ENCODE measurements at regions not wholly inside any gene's neighbourhood (a gene's known extent, or its start where the extent isn't known, plus 50 kb on each side); places are given as distances from the start of the nearest gene placed in this dataset.

DNA sequence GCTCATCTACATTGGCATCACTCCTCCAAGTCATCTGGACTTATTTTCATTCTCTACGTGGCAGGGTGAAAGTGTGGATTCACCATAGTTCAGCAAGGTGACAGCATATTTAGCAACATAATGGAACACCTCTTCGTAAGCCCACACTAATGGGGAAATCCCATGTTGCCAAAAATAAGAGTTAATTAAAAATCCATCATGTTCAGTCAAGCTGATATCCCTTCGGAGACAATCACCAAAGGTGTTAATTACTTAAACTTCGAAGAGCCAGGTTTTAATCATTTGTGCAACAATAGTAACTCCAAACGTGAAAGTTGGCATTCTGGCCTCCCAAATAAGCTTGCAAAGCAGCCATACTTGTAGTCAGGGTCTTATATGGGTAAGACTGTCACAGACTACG lies 242.9 kb downstream of the NSG2 start:
- DNase-seq = no peak

DNA sequence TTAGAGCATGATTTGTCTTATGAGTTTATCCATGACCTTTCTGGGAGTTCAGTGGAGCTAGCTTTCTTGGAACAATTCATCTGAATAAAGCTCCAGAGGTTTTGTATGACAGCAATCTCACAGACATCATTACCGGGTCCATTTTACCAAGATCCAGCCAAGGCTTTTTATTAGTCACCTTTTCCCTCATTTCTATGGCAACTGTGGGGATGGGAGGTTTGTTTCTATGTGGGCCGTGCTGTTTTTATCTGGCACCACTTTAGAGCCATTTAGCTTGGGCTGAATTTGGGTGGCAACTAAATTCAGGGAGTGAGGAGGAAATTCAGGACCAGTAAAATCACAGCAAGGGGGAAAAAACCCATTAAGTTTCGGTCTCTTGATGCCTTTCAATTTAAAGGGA lies 245.7 kb downstream of the NSG2 start:
- peak in 2 of 3 donors; percentile 28 to 37 for DNase-seq

DNA sequence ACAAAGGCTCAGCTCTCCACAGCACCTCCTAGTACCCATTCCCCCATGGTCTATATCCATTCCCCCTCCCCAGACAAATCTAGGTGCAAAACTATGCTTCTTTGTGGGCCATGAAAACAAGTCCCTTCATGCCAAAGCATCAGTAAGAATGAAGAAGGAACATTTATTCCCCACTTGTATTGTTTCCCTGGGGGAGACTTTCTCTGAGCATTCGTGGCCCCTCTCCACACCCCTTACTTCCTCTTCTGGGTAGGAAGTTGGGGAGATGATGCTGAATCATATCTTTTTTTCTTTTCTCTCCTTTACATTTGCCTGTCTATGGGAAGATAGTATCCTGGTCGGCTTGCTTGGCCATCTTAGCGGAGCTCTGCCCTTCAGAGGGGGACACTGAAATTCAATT lies 246.8 kb downstream of the NSG2 start:
- no peak for DNase-seq

DNA sequence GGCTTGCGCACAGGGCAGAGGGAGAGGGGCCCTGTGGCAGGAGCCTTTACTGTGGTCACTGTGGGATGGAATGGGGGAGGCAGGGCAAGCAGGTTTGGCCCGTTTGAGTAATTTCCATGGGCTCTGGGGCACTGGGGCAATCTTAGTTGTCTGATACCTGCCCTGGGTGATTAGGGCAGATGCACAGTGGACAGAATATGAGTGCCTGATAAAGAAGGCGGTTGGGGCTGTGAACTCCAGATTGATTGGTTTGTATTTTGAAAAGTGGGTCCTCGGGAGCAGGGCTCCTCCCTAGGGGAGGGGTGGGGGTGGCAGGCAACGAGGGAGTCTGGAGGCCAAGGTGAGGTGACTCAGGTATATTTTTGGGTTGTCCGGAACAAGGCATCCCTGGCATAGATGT lies 247.5 kb downstream of the NSG2 start:
- no peak for DNase-seq

DNA sequence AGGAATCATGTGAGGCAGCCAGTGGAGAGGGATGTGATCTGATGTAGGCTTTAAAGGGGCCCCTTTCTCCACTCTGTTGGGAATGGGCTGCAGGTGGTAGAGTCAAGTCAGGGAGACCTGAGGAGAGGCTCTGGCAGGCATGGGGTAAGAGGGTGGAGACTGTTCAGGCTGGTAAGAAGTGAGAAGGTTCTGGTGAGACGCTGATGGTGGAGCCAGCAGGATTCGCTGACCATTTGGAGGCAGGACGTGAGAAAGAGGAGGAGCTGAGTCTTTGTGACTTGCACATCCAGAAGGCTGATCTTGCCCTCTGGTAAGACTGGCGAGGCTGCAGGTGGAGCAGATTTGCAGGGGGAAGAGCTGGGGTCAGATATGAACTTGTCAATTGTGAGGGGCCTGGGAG lies 248.0 kb downstream of the NSG2 start:
- DNase-seq = no peak

DNA sequence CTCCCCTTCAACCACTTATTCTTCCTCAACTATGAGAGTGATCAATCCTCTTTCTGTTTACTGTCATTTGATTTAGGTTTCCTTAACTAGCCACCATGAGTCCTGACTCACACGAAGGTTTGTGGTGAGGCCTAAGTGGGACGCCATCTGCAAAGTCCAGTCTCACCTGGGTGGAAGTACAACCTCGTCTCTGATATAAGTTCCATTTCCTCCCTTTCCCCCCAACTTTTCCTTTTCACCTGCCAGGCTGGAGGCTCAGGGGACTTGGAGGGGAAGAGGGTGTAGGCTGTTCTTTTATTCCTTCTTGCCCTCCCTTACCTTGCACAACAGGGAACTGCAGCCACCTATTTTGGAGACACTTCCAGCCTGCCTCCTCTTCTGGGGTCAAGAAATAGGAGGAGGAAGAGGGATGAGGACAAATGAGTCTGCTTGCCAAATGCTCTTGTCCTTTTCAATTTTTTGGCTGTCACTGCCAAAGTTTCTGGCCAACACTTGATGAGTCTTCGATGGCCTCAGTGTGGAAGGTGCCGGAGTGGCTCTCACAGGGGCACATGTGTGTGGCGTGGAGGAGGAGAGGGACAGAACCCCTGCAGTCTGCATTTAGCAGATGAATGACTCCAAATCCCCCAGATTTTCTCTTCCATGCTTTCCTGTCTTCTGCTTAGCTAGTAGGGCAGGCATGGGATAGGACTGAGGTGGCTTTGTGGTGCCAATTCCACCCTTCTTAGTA lies 249.6 kb downstream of the NSG2 start:
- DNase-seq = no peak

DNA sequence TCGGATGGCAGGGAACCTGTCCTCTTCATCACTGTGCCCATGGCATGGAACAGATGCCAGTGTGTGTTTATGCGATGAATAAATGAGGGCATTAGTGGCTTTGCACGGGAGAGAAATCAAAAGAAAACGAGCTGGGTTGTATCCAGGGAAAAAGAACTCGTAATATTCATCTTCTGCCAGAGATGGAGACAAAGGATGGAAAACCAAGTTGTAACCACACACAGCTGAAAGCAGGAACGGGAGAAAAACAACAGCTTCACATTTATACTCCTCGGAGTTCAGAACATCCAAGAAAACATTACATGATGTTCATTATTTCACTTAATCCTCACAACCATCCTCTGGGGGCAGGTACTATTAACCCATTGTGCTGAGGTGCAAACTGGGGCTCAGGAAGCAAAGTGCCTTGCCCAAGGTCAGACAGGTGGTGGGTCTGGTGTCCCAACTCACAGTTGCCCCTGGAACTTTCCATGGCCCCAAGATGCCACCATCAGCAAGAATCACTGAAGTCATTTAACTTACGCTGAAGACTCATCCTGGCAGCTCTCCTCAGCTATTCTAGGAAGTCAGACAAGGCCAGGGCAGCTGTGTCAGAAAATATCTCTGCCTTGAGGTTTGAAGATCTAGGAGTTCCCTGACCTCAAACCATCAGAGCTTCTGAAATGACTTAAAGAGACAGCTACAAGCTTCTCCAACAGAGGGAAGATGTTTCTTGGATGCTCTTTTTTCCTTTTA lies 250.4 kb downstream of the NSG2 start:
- DNase-seq = peak; percentile 43 to 70 (median 45)

DNA sequence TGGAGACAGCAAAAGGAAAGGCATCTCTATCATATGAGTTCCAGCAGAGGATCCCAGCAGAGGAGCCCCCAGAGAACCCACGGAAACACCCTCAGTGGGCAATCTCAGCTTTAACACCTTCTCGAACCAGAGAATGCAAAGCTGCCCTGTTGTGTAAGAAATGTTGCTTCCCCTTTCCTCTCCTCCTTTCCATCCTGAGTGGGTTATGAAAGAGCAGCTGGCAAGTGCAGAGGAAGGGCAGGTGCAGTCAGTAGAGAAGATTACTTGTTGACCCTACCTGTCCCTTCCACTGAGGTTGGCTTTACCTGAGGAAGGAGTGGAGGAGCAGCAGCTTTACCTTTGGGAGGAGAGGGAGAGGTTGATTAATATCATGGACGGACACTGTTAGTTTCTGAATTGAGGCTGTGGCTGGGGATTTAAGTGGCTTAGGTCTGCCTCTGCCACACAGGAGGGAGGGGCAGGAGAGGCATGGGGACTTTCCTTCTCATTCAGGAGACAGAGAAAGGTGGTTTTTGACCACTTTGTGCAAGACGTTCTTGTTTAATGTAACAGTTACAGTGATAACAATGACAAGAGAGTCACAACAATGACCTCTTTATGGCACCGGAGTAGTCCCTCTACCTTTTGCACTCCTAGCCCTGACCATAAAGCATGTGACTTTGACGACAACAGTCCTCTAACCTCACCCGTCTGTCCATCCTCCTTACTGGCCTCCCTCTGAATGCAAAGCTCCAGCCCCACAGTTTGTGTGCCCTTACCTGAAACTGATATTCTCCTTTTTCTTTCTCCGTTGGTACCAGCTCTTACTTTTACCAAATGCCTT lies 254.8 kb downstream of the NSG2 start:
- no peak for DNase-seq

DNA sequence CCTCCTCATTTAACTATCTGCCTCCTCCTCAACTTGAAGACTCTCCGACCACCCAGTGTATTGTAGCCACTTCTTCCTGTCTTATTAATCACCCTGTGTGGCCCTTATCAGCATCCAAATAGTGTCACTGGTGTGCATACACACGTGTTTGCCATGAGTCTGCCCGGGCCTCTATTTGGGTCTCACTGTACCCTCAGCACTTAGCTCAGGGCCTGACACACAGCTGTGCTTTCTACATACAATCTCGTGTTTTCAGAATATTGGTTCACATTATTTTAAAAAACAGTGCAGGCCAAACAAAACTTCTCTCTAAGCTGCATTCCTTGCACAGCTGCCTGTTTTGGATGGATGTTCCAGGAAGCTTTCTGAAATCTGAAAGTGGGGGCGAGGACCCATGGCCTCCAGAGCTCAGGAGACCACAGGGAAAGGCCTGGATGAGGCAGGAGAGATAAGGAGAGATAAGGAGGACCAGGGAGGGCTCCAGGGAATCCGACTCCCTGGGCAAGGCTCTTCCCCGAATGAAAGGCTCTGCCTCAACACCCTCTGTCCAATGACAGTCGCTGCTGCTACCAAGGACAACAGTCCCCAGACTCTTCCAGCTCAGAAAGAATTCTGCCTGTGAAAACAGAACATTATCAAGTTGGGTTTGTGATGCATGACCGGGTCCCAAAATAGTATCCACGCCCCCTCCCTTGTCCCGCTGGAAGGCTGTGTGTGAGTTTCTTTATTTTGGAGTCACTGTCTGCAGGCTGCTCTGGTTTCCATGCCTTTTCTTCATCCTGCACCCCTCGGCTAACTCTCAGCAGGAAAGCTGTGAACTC lies 255.6 kb downstream of the NSG2 start:
- DNase-seq = peak; percentile 22 to 78 (median 44)

DNA sequence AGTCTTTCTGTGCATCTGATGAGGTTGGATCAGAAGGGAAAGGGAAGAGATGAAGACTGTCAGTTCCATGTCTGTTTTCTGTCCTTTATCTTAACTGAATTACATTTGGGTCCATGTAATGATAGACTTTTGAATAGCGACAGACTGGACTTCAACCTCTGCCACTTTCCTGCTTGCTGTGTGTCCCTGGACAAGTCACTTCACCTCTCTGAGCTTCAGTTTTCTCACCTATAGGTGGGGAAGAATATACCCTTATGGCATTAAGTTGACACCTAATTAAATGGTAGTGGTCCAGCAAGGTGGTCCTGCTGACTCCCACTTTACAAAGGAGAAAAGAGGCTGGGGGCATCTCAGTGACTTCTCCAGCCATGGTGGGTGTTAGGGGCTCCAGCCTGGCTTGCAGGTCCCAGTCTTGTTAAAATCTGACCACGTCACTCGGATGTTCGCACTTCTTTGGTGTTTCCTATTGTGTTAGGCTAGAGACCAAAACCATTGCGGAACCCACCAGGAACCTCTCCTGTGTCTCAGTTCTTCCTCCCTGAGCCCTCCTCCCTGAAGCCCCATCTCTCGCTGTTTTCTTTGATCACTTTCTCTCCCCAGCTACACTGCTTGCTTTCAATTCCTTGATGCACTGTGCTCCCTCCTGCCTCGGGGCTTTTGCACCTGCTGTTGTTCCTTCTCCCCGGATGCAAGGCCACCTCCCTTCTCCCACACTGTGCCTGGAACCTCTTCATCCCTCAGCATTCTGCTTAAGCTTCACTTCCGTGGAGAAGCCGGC lies 256.5 kb downstream of the NSG2 start:
- DNase-seq = no peak

DNA sequence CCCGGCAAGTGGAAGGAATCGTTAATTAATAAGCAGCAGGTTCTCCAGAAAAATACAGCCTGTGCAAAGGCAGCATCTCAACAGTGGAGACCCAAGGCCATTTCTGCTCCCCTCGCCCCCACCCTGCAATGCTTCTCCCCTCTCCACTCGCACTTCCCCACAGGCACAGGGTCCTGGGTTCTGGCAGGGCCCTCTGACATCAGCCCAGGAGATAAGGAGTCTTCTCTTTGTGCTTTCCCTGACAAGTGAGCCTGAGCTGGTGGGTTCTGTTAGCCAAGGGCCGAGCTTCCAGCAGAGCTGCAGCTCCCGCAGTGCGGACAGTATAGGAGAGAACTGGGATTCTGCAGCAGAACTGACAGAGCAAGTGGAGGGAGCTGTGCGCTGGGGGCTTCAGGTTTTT lies 257.5 kb downstream of the NSG2 start:
- DNase-seq = no peak

DNA sequence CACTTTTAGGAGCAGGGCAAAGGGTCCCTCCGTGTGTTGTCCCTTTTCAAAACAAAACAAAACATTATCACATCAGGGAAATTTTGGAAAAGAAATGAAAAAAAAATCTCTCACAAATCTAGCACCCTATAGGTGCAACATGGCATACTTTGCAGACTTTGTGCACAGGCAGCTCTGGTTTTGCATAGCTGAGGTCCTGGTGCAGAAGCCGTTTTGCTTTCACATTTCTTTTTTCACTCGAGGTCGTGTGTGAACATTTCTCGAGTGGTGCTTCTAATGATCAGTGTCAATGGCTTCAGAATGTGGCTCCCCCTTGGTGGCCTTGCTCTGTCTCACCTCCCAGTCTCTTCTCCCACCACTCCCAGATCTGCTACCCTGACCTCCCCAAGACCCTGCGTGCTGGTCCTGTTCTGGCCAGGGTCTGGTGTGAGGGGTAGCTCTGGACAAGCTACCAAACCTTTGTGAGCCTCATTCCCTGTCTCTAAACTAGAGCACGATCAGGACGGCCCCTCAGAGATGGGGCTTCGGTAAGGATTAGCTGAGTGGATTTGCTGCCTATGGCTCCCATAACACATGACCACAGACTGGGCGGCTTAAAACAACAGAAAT lies 258.0 kb downstream of the NSG2 start:
- DNase-seq = no peak

DNA sequence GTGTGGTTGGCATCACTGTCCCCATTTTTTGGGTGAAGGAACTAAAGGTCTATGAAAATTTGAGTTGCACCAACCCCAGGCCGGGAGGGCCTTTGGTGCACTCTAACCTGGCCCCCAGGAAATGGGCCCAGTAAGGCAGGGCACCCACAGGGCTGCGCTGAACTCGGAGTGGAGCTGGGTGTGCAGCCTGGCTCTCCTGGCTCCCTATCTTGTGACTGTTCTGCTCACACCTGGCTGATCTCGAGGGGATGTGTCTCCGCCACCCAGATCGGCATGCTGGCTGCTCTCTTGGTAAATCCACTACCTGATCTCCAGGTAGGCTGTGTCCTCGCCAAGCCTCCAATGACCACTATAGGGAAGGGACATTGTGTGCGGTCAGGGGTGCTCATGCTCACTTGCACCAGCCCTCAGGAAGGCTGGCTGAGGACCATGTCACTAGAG lies 259.8 kb downstream of the NSG2 start:
- DNase-seq = no peak

DNA sequence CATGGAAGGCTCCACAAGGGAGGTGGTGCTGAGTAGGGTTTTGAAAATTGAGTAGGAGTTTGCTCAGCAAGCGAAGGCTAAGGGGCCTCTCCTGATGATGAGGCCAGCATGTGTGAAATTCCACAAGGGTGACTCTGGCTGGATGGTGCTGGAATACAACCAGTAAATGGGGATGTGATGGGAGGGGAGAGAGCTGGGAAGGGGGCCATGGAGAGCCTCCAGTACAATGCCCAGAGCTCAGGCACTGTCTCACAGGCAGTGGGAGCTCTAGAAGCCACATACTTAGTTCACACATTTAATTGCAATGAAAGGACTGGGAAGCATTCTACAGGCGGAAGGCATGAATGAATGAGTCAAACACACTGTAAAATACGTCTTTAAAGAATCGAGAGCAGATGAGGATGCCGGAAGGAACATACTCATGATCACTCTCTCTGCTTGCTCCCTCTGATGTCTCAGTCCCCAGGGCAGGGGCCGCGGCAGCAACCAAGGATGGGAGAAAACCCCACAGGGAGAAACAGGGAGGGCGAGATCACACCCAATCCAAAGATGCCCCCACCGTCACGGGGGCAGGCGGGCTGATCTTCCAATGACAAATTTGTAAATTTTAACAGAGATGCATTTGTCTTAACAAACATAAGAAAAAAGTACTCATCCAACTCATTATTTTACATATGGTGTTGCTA lies 261.0 kb downstream of the NSG2 start:
- peak in 1 of 3 donors; percentile 49 for DNase-seq

DNA sequence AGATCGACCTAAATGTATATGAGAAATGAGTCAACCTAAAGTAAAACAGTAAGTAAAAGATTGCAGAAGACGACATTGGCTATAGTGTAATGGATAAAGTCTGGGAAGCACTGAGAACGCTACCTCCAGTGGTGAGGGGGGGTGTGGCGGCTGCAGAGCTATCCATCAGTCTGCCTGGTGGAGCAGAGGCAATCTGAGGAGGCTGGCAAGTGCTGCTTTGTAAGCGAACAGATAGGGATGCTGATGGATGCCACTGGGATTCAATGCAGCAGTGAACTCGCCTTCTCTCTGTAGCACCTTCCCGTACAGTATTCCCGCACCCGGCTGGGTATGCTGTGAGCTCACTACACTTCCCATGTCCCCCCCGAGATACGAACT lies 261.5 kb downstream of the NSG2 start:
- DNase-seq = no peak

DNA sequence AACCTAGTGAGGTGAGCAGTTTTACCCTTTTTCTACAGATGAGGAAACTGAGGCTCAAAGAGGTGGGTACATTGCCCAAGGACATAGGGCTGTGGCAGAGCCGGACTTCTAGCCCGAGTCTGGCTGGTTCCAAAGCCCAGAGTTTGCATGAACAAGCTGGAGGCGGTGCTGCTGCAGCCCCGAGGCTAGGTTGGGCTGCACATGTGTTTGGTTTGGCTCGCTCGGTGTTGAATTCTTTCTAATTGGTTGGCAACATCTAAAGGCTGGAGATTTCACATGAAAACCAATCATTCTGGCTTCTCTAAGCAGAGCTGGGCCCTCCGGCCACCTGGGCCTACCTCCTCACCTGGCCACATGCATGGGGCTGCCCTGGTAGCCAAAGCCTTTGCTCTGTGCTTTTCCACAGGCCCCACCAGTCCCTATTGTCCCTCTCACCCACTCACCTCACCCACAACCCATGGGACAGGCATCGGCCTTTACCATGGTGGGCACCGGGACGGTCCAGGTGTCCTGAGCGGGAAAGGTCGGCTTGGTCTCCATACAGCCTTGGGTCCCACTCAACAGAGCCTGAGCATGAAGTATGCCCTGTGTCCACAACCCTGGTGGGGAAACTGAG lies 262.3 kb downstream of the NSG2 start:
- DNase-seq = no peak

DNA sequence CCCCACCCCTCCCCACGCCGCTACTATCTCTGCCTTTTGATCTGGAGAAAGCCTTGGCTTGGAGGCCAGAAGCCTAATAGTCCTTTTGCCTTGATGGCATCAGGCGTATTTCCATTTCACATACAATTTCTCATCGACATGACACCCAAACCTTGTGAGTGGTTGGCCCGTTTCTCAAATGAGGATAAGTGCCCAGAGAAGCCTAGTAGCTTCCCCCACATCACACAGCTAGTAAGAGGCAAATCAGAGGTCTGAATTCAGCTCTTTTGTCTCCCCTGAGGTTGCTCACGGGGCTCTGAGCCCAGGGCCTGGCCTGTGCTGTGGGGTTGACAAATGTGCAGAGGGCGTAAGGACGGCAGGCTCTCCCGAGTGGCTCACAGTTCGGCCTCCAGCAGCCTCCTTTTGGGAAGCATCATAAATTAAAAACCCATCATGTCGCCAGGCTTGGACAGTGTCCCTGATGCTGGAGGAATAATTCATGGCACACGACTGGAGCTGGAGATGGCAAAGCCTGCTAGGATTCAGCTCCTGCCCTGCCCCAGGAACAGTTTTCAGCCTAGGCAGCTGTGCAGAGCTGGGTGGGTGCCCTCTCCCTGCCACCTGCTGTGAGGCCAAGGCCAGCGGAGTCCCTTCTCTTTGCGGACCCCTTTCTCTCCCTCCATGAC lies 263.8 kb downstream of the NSG2 start:
- DNase-seq = no peak

DNA sequence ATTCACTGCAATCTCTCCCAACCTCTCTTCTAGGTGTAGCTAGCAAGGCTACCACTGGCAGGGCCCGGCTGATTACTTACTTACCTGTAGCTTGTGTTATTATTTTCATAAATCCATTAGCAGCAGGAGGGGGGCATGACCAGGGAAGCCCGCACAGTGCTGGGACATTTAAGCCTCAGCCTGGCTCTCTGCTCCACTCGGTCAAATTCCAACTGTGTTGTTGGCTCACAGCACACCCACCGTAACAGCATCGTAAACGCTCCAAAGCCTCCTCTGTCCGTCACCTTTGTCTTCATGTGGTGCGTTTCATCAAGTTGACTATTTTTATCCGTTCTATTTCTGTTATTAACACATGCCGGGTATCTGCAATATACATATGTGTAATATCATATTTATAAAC lies 264.7 kb downstream of the NSG2 start:
- DNase-seq = no peak

DNA sequence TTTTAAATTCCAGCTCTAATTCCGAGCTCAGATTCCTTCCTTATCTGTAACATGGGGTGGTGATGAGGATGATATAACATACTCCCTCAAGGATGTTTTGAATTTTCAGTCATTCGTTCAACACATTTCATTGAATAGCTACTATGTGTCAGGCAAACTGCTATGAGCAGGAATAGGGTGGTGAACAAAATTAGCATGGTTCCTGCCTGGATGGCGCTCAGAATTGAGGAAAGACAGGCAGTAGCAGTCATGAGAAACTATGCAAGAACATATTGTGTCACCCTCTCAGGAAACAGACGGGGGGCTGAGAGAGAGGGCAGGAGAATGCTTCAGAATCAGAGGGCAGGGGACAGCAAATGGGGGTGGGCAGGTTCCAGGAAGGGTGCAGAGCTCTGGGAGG lies 265.2 kb downstream of the NSG2 start:
- no peak for DNase-seq

All from muscle of back (tissue), 3 donors.